HUES64 (cell line): ENCODE measurements at regions not wholly inside any gene's neighbourhood (a gene's known extent, or its start where the extent isn't known, plus 50 kb on each side); places are given as distances from the start of the nearest gene placed in this dataset.

Experiments used
- H3K27ac ChIP-seq: 2 replicates; pipeline ENCODE4 v1.7.0; 2013; ENCODE audit warnings: low read depth, low read length, inconsistent platforms
- H3K27me3 ChIP-seq: 2 replicates; pipeline ENCODE4 v1.6.1; 2013; ENCODE audit warnings: mild to moderate bottlenecking, low read length; ENCODE audit not compliant: insufficient read depth
- H3K36me3 ChIP-seq: 2 replicates; pipeline ENCODE4 v1.6.1; 2013; ENCODE audit warnings: mild to moderate bottlenecking, low read length; ENCODE audit not compliant: insufficient read depth
- H3K4me1 ChIP-seq: 2 replicates; pipeline ENCODE4 v1.6.1; 2013; ENCODE audit warnings: mild to moderate bottlenecking, low read length, moderate library complexity; ENCODE audit not compliant: insufficient read depth
- H3K4me3 ChIP-seq: 2 replicates; pipeline ENCODE4 v1.5.1; 2013; ENCODE audit warnings: mild to moderate bottlenecking, low read length, moderate library complexity
- H3K9ac ChIP-seq: 2 replicates; pipeline ENCODE4 v1.6.1; 2013; ENCODE audit warnings: mild to moderate bottlenecking, low read depth, low read length
- H3K9me3 ChIP-seq: 2 replicates; pipeline ENCODE4 v1.6.1; 2013; ENCODE audit warnings: low read depth, low read length; ENCODE audit not compliant: insufficient read depth
- WGBS: fragments of 150-250, 120-280 bp; methylation state at CpG from one replicate; pipeline ENCODE4 v1.1.7; 2013; ENCODE audit warnings: missing lambda C conversion rate; 5-methylcytosine and 5-hydroxymethylcytosine counted together

DNA sequence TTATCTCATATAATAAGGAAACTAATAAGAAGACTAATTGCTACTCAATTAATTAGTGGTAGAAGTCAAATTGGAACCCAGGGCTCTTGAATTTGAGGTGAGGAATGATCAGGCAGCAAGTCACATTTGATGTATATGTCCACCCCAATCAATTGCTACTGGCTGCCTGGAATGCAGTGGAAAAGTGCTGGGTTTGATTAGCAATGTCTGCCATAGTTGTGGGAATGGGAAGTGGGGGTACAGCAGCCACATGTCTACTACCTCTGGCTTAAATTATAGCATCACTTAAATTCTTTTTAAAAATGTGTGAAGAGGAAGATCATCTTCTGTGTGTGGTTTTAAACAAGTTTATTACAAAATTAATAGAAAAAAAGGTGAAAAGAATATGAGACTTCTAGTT is 50.8 kb upstream of the NAV2 start:
- H3K9me3 ChIP-seq, result 0 out of 2 replicates have a peak, but pooled peaks cover 2% of the 10 kb centered on the region
- H3K27ac ChIP-seq, result no peak overlapping the region
- H3K27me3 ChIP-seq, result no peaks in the 10 kb centered on the region
- H3K9ac ChIP-seq, result no peak overlapping the region
- H3K4me1 ChIP-seq, result no peaks in the 10 kb centered on the region
- H3K36me3 ChIP-seq, result no peaks in the 10 kb centered on the region
- H3K4me3 ChIP-seq, result no peak overlapping the region

DNA sequence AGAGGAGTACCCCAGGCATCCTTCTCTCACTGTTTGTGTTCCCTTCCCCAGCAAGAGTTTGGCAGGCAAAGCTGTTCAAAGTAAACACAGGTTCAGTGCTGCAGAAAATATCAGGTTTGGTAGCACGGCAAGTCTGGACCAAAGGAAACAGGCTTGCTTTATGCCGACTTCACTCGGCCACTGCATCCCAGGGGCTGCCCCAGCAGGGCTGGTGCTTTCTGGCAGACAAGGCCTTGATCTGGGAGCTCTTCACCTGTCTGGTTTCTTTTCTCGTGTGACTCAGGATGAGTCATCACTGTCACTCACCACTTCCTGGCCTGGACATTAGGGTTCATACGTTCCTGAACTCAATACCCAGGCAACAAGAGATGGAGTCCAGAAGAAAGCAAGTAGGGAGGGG is 52.6 kb upstream of the NAV2 start:
- H3K9me3 ChIP-seq, result 0 out of 2 replicates have a peak, but pooled peaks cover 2% of the 10 kb centered on the region
- H3K9ac ChIP-seq, result no peak overlapping the region
- H3K4me3 ChIP-seq, result no peak overlapping the region
- H3K27ac ChIP-seq, result no peak overlapping the region
- H3K4me1 ChIP-seq, result no peaks in the 10 kb centered on the region
- 64% methylated on average over 5 of the region's 5 CpGs for whole genome bisulfite sequencing
- no peaks in the 10 kb centered on the region for H3K27me3 ChIP-seq
- H3K36me3 ChIP-seq, result no peaks in the 10 kb centered on the region

DNA sequence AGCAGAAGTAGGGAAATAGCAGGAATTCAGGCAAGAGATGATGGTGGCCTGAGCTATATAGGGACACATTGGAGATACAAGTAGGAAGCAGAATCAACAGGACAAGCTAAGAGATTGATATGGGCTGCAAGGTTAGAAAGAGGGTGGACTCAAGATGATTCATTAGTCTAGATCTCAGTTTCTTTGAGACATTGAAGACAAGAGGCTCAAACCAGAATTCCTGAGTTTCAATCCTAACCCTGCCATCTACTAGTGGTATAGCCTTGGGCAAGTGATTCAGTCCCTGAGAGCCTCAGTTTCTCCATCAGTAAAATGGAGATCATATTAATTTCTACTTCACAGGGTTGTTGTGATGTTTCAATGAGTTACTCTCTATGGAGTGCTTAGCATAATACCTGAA is 53.1 kb upstream of the NAV2 start:
- H3K36me3 ChIP-seq, result no peaks in the 10 kb centered on the region
- H3K27me3 ChIP-seq, result no peaks in the 10 kb centered on the region
- no peak overlapping the region for H3K9ac ChIP-seq
- H3K27ac ChIP-seq, result no peak overlapping the region
- H3K9me3 ChIP-seq, result 0 out of 2 replicates have a peak, but pooled peaks cover 2% of the 10 kb centered on the region
- no peaks in the 10 kb centered on the region for H3K4me1 ChIP-seq
- no peak overlapping the region for H3K4me3 ChIP-seq

DNA sequence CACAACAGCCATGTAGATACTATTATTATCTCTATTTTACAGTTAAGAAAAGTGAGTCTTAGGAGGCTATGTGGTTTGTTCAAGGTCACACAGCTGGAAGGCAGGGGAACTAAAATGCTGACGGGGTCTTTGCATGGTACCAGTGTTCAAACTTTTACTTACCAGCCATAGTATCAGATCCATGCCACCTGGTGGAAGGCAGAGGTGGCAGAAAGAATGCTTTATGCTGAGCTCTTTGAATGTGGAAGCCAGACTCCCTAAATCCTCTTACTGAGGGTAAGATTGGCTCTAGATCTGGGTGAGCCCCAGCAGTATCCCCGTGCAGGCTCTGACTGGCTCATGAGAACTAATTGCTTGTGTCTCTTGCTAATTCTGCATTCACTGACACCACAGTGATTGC is 54.3 kb upstream of the NAV2 start:
- H3K36me3 ChIP-seq, result no peaks in the 10 kb centered on the region
- H3K9ac ChIP-seq, result no peak overlapping the region
- H3K4me3 ChIP-seq, result no peak overlapping the region
- 0 out of 2 replicates have a peak, but pooled peaks cover 2% of the 10 kb centered on the region for H3K9me3 ChIP-seq
- no peaks in the 10 kb centered on the region for H3K27me3 ChIP-seq
- WGBS, result 75% methylated on average over 1 of the region's 2 CpGs
- H3K27ac ChIP-seq, result no peak overlapping the region
- H3K4me1 ChIP-seq, result no peaks in the 10 kb centered on the region

DNA sequence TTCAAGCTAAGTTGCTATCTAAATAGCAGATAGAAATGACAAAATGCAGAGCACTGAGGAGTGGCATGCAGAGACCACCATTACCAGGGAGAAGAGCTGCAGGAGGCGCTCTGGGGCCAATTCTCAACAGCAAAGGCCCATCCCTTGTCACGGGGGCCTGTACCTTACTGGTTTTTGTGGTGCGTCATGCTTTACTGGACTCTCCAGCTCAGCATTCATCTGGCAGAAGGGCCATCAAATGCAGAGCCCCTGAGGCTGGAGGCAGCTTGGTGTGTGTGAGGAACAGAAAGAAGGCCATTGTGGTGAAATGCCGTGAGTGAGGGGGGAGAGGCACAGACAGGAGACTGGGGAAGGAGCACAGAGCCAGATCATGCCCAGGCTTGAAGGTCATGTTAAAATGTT is 56.5 kb upstream of the NAV2 start:
- Histone ChIP-seq H3K4me1 (no peaks in the 10 kb centered on the region), H3K36me3 (no peaks in the 10 kb centered on the region), H3K4me3 (no peak overlapping the region), H3K27me3 (no peaks in the 10 kb centered on the region), H3K9ac (no peak overlapping the region), H3K27ac (no peak overlapping the region), H3K9me3 (no peaks in the 10 kb centered on the region)
- WGBS, result 92% methylated on average over 4 of the region's 4 CpGs

DNA sequence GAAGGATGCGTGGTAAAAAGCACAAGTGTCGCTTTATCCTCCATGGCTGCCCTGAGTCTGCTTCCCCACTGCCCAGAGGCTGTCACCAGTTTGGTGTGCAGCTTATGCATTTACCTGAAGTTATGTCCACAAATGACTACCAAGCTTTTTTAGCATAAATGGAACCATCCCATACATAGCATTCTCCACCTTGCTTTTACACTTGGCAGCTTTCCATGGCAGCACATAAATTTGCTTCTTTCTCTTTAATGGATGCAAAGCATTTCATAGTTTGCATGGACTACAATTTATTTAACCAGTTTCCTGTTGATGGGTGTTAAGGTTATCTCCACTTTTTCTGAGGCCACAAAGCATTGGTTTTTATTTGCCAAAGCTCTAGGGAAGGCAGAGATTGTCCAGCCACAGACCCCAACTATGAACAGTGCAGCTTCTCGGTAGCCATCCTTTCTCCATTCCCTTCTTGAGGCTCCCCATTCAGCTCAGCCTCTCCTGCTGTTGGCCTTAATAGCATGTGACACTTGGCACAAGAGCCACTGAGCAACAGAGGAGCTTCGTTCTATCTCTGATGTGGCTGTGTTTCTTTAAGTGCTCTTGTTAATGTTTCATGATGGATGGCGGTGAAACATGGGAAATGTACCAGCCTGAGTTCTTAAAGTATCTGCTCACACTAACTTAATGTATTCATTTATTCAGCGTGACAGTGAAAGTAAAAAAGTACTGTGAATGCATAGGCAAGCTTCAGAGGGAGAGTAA is 59.8 kb upstream of the NAV2 start:
- 93% methylated on average over 5 of the region's 6 CpGs for WGBS
- Histone ChIP-seq H3K9ac (no peak overlapping the region), H3K9me3 (no peaks in the 10 kb centered on the region), H3K4me3 (no peak overlapping the region), H3K27me3 (no peaks in the 10 kb centered on the region), H3K36me3 (no peaks in the 10 kb centered on the region), H3K4me1 (no peaks in the 10 kb centered on the region), H3K27ac (no peak overlapping the region)

GRCh38 chr11:19651653-19652052 is 61.0 kb upstream of the NAV2 start:
- no peaks in the 10 kb centered on the region for H3K9me3 ChIP-seq
- no peak overlapping the region for H3K9ac ChIP-seq
- 91% methylated on average over 2 of the region's 2 CpGs for WGBS
- H3K4me3 ChIP-seq, result no peak overlapping the region
- H3K27ac ChIP-seq, result no peak overlapping the region
- H3K36me3 ChIP-seq, result no peaks in the 10 kb centered on the region
- no peaks in the 10 kb centered on the region for H3K27me3 ChIP-seq
- H3K4me1 ChIP-seq, result no peaks in the 10 kb centered on the region

DNA sequence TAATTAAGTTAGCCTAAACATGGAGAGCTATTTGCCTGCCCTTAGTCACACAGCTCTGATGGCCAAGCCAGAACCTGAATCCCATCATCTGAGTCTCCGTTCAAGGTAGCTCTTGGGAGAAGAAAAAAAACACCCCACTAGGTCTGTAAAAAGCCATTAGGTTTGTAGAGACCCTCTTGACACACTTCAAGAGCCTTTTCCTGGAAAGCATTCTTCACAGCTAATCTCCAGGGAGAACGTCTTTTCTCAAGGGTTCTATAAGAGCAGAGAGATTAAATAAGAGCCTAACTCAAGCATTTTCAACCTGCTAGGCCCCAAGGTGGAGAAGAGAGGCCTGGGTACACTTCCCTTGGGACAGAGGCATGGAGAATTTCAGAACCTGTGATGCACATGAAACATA is 61.6 kb upstream of the NAV2 start:
- Histone ChIP-seq H3K27ac (no peak overlapping the region), H3K27me3 (no peaks in the 10 kb centered on the region), H3K4me1 (no peaks in the 10 kb centered on the region), H3K4me3 (no peak overlapping the region), H3K36me3 (no peaks in the 10 kb centered on the region), H3K9me3 (no peaks in the 10 kb centered on the region), H3K9ac (no peak overlapping the region)
- WGBS, result 88% methylated on average over 2 of the region's 2 CpGs

- no peaks in the 10 kb centered on the region for H3K4me1 ChIP-seq
- no peaks in the 10 kb centered on the region for H3K36me3 ChIP-seq
- no peak overlapping the region for H3K9ac ChIP-seq
- H3K27ac ChIP-seq, result no peak overlapping the region
- H3K27me3 ChIP-seq, result no peaks in the 10 kb centered on the region
- no peaks in the 10 kb centered on the region for H3K9me3 ChIP-seq
- no peak overlapping the region for H3K4me3 ChIP-seq
- WGBS, result 87% methylated on average over 3 of the region's 3 CpGs
Observed at GRCh38 chr11:19650467-19650866, 62.2 kb upstream of the NAV2 start.

- no peak overlapping the region for H3K27ac ChIP-seq
- no peaks in the 10 kb centered on the region for H3K9me3 ChIP-seq
- H3K4me1 ChIP-seq, result no peaks in the 10 kb centered on the region
- H3K9ac ChIP-seq, result no peak overlapping the region
- H3K4me3 ChIP-seq, result no peak overlapping the region
- no peaks in the 10 kb centered on the region for H3K36me3 ChIP-seq
- H3K27me3 ChIP-seq, result no peaks in the 10 kb centered on the region
- 87% methylated on average over 4 of the region's 4 CpGs for WGBS
Observed at GRCh38 chr11:19649751-19650150, 62.9 kb upstream of the NAV2 start.

DNA sequence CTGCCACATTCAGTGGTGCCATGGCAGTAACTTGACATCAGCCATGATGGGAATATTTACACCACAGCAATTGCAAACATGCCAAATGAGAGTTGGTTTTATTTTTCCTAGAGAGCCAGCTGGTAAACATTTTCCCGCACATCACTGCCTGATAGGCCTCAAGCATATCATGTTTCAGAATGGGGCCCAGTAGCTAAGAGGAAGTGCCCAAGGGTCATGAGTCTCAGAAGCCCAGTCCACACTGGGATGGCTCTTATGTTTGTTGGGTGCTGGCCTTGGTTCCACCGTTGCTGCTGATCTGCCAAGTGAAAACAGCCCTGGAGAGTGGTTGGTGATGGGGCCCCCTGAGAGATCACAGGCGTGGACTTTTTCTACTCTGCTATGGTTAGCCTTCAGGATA is 64.3 kb upstream of the NAV2 start:
- 85% methylated on average over 2 of the region's 3 CpGs for WGBS
- Histone ChIP-seq H3K36me3 (no peaks in the 10 kb centered on the region), H3K27ac (no peak overlapping the region), H3K4me1 (no peaks in the 10 kb centered on the region), H3K4me3 (no peak overlapping the region), H3K27me3 (no peaks in the 10 kb centered on the region), H3K9ac (no peak overlapping the region), H3K9me3 (no peaks in the 10 kb centered on the region)

DNA sequence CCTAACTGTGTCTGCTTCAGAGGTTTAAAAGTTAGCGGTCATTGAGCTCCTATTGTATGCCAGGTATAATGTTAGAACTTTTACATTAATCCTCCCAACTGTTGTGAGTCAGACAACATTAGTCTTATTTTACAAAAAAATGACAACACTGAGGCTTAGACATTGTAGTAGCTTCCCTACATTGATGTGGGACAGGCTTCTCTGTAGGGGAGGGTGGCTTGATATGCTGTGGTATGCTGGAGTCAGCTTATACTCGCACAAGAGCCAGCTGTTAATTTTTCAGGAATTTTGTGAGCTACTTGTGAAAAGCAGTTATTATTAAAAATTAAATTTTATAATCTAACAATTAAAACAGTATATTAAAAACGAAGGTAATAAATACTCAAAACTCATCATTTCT is 64.8 kb upstream of the NAV2 start:
- Histone ChIP-seq H3K9ac (no peak overlapping the region), H3K36me3 (no peaks in the 10 kb centered on the region), H3K4me3 (no peak overlapping the region), H3K9me3 (no peaks in the 10 kb centered on the region), H3K4me1 (no peaks in the 10 kb centered on the region), H3K27me3 (no peaks in the 10 kb centered on the region), H3K27ac (no peak overlapping the region)
- WGBS, result 79% methylated on average over 2 of the region's 3 CpGs
